Caki2 (cell line): ENCODE measurements at regions not wholly inside any gene's neighbourhood (a gene's known extent, or its start where the extent isn't known, plus 50 kb on each side); places are given as distances from the start of the nearest gene placed in this dataset.

ENCODE experiments used
- DNase-seq: peaks from one replicate; pipeline ENCODE4 v3.0.0-alpha.2; 2015; ENCODE audit warnings: low read depth
- in situ Hi-C: cut with HindIII; loops from 2 replicates; pipeline ENCODE4 v1.10.0; 2016; ENCODE audit warnings: low sequenced_read_pairs, low pct_unique_long_range_greater_than_20kb, mixed read lengths

- in situ Hi-C loops = no loop called here
- DNase-seq = no peak
These were observed 279.3 kb upstream of the LRRC7 start for GRCh38 chr1:69288416-69288815.

DNA sequence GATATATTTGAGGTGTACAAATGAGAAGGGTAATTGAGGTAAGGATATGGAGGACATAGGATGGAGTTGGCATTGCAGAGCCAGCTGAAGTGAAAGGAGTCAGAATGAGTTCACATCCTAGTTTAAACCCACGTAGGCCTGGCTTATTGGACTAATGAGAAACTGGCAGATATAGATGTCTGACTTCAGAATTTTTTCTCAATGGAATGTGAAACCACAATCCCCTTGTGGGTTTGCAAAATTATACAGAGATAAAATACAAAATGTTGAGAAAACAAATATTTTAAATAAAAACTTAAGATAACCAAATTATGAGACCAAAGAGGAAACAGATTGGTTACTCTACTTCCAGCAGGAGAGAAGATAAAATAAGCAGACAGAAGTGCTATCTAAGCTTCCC is 277.4 kb upstream of the LRRC7 start:
- DNase-seq = no peak
- in situ Hi-C loops = no loop called here

DNA sequence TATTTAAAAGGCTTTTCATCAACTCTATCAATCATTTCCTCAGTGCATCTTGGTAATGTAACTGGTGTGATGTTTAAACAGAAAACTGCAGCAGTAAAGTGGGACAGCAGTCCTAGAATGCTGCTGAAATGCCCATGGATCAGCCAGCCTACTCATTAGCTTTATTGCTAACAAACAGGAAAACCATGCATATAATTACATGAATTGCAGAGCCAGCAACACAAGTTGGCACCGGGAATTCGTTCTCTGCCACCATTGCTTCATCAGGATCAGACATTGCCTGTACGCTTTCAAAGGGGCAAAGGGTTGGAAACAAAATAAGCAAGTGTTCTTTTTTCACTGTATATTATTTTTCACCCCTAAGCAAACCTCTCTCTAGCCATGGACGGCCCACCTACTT is 276.2 kb upstream of the LRRC7 start:
- in situ Hi-C loops = no loop called here
- DNase-seq = no peak

DNA sequence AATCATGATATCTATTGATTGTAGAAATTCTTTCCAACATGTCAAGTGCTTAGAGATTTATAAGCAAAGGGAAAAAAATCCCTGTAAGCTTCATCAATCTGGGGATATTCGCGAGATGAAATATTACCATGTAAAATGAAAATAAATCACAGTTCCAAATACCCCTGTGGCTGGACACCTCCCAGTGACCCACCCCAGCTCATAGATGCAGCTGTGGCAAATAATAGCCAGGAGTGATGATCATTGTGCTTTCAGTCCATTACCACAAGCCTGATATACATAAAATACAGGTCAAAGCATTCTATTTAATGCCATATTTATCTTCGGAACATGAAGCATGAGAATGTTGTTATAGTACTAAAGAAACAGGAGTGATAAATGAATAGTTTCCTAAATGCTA is 274.9 kb upstream of the LRRC7 start:
- in situ Hi-C loops = no loop called here
- DNase-seq = no peak

DNA sequence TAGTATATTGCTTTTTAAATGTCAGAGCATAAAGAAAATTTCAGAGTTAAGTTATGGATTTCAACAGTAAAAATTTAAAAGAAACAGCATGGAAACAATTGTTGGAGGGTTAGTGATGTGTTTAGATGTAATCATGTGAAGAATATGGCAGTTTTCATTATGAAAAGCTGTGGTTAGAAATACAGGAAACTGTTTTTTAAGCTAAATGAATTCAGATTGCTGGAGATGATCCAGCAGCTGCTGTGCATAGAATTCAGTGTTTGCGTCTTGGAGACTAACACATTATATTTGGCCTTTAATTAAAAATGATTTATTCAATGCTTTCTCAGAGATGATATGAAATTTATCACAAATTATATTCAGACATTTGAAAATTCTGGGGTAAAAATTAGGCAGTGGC is 273.6 kb upstream of the LRRC7 start:
- DNase-seq = no peak
- in situ Hi-C loops = no loop called here

GRCh38 chr1:69295265-69295664 is 272.5 kb upstream of the LRRC7 start:
- in situ Hi-C loops = no loop called here

GRCh38 chr1:69305621-69306020 is 262.1 kb upstream of the LRRC7 start:
- in situ Hi-C loops = no loop called here
- DNase-seq = no peak

More at GRCh38 chr1:69295265-69295664, 272.5 kb upstream of the LRRC7 start:
- DNase-seq = no peak

- DNase-seq = no peak
- in situ Hi-C loops = no loop called here
These were observed 255.5 kb upstream of the LRRC7 start for GRCh38 chr1:69312055-69312732.

DNA sequence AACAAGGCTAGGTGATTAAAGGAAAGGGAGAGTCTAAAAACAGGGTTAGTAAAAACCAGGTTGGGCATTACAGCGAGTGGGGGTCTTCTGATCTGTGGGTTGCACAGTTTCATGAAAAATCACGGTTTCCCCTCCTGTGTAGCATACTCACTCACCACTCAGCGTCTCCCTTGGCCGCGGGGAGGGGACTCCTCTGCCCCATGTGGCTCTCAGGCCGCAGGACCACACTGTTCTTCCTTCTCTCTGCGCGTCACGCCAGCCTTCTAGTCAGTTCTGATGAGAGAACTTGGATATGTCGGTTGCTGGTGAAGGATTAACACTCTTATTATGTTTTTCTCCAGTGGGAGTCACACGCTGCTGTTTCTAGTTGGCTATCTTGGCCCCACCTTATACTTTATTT is 254.6 kb upstream of the LRRC7 start:
- in situ Hi-C loops = no loop called here
- DNase-seq = no peak

- in situ Hi-C loops = no loop called here
- no peak for DNase-seq
These were observed 252.3 kb upstream of the LRRC7 start for GRCh38 chr1:69315416-69315815.

DNA sequence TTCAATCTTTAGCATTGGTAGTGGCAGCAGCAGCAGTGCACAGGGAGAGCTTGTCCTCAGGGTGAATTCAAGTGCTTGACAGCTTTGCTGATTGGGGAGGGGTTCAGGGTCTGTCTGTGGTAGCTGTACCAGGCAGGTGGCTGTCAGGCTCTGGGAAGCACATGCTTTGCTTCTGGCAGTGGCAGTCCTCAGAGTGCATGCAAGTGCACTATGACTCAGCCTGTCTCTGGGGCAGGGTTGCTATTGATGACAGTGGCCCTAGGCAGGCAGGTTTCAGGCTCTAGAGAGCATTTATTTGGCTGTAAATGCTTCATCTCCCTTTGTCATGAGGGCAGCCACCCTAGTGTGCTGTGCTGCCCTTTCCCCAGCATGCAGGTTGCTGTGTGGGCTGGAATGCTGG is 251.9 kb upstream of the LRRC7 start:
- in situ Hi-C loops = no loop called here
- no peak for DNase-seq

DNA sequence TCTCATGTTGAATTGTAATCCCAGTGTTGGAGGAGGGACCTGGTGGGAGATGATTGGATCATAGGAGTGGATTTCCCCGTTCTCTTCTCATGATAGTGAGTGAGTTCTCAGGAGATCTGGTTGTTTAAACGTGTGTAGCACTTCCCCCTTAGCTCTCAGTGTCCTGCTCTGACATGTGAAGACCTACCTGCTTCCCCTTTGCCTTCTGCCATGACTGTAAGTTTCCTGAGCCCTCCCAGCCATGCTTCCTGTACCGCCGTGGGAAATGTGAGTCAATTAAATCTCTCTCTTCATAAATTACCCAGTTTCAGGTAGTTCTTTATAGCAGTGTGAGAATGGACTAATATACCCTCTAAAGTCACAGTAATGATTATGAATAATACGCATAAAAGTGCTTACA is 248.4 kb upstream of the LRRC7 start:
- DNase-seq = no peak

GRCh38 chr1:69320757-69321211 is 246.9 kb upstream of the LRRC7 start:
- DNase-seq = no peak
- in situ Hi-C loops = no loop called here

More for the DNA sequence above, 248.4 kb upstream of the LRRC7 start:
- in situ Hi-C loops = no loop called here

- in situ Hi-C loops = no loop called here
- DNase-seq = no peak
These were observed 246.4 kb upstream of the LRRC7 start for GRCh38 chr1:69321311-69321710.

DNA sequence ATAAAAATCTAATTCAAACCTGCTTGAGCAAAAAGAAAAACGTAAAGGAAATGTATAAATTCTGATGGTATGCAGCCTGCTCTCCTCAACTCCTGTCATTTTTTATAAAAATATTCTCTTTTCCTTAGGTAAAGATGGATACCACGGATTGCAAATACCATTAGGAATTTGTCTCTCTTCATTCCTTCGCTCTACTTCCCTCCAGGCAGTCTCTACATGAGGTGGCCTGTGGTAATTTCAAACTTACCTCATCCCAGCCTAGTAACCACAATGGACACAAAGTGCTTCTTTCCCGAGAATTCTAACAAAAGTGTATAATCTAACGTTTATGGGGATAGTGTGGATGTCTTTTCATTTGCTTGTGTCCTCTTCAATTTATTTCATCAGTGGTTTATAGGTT is 239.5 kb upstream of the LRRC7 start:
- DNase-seq = no peak
- in situ Hi-C loops = no loop called here

GRCh38 chr1:69363236-69363635 is 204.5 kb upstream of the LRRC7 start:
- in situ Hi-C loops = no loop called here
- DNase-seq = no peak

DNA sequence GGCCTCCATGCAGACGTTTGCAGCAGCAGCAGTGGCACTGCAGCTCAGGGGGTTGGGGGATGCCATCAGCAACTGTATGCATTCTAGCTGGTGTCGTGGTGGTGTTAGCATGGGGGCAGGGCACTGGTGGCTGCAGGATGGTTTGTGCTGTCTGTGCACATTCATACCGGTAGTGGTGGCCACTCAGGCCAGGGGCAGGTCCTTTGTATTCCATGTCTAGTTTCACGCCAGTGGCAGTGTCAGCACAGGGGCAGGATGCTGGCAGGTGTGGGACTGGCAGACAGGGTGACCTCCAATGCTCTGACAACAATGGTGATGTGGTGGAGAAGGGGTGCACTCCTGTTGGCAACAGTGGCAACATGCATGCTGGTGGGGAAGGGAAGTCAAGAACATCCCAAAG is 194.2 kb upstream of the LRRC7 start:
- no peak for DNase-seq
- in situ Hi-C loops = no loop called here

DNA sequence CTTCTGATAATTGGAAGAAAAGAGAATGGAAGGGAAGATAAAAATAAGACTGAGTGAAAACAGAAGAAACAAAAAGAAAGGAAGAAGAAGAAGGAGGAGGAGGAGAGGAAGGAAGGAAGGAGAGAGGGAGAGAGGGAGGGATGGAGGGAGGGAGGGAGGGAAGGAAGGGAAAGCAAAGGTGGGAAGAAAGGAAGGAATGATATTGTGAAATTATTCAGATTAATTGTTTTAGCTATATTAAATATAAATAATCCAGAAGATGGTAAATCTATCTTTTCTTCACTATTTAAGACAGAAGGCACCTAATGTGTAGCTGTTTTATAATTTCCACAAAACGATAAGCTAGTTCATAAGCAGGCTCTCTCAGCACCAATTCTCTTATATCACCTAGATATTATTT is 191.3 kb upstream of the LRRC7 start:
- in situ Hi-C loops = no loop called here
- no peak for DNase-seq

- DNase-seq = no peak
- in situ Hi-C loops = no loop called here
These were observed 190.2 kb upstream of the LRRC7 start for GRCh38 chr1:69377507-69377906.

DNA sequence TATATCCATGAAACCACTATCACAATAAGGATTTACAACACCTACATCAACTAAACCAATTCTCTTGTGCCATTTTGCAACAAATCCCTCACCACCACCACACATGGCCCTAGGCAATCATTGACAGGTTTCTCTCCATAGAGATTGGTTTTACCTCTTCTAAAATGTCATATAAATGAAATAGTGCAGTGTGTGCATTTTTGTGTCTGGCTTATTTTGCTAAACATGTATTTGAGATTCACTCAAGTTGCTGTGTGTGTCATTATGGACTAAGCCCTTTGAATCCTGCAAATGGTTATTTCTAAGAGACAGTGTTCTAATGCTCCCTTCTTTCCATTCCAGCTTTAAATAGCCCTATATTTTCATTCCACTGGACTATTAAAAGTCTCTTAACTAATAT is 179.7 kb upstream of the LRRC7 start:
- no peak for DNase-seq
- in situ Hi-C loops = no loop called here

DNA sequence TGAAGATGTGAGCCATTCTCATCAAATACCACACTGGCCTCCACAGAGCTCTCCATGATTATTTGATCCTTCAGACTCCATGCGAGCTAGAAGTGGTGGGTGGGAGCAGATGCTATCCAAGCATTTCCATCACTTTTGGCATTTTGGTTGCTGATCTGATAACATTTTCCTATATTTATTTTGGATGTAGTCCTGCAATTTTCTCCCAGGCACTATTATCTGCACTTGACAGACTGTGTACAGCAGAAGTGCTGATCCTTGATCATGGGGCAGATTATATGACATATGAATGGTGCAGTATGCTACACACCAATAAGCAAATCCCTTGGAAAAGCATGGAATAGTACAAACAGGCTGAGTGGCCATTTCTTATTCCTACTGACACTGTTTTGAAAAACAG is 167.6 kb upstream of the LRRC7 start:
- no peak for DNase-seq
- in situ Hi-C loops = no loop called here
